HG03039 (cell line): ENCODE measurements at regions not wholly inside any gene's neighbourhood (a gene's known extent, or its start where the extent isn't known, plus 50 kb on each side); places are given as distances from the start of the nearest gene placed in this dataset.
"Not testable (repeated sequence)": the region's sequence is repeated elsewhere in the genome, so short reads cannot be mapped to it uniquely, and the experiment has no call there.

Experiments used
- ATAC-seq: cut with Tn5 transposase; IDR thresholded peaks from one replicate; pipeline ENCODE4 v1.9.1; 2021; ENCODE audit warnings: mild to moderate bottlenecking, moderate library complexity; ENCODE audit not compliant: unreplicated experiment

GRCh38 chr5:4581289-4581688 is 558.8 kb upstream of the ADAMTS16 start:
- ATAC-seq, result no peak

GRCh38 chr5:4584982-4585381 is 555.1 kb upstream of the ADAMTS16 start:
- no peak for ATAC-seq

- no peak for ATAC-seq
Measured at GRCh38 chr5:4613440-4613839, 526.7 kb upstream of the ADAMTS16 start.

GRCh38 chr5:4614088-4614487 is 526.0 kb upstream of the ADAMTS16 start:
- ATAC-seq, result no peak

- not testable (repeated sequence) for ATAC-seq
Measured at GRCh38 chr5:4615369-4615768, 524.8 kb upstream of the ADAMTS16 start.

- no peak for ATAC-seq
Measured at GRCh38 chr5:4625206-4625896, 514.8 kb upstream of the ADAMTS16 start.

GRCh38 chr5:4627131-4627530 is 513.0 kb upstream of the ADAMTS16 start:
- ATAC-seq, result no peak

- no peak for ATAC-seq
Measured at GRCh38 chr5:4627929-4628328, 512.2 kb upstream of the ADAMTS16 start.

GRCh38 chr5:4628645-4629385 is 511.3 kb upstream of the ADAMTS16 start:
- ATAC-seq, result no peak

- ATAC-seq, result no peak
Measured at GRCh38 chr5:4630031-4630430, 510.1 kb upstream of the ADAMTS16 start.

GRCh38 chr5:4634342-4634741 is 505.8 kb upstream of the ADAMTS16 start:
- ATAC-seq, result no peak

- no peak for ATAC-seq
Measured at GRCh38 chr5:4636378-4636777, 503.8 kb upstream of the ADAMTS16 start.

- ATAC-seq, result no peak
Measured at GRCh38 chr5:4639946-4640345, 500.2 kb upstream of the ADAMTS16 start.

GRCh38 chr5:4640795-4641194 is 499.3 kb upstream of the ADAMTS16 start:
- no peak for ATAC-seq

- ATAC-seq, result no peak
Measured at GRCh38 chr5:4642525-4642924, 497.6 kb upstream of the ADAMTS16 start.

GRCh38 chr5:4643190-4643589 is 496.9 kb upstream of the ADAMTS16 start:
- no peak for ATAC-seq

- no peak for ATAC-seq
Measured at GRCh38 chr5:4643960-4644359, 496.2 kb upstream of the ADAMTS16 start.

- no peak for ATAC-seq
Measured at GRCh38 chr5:4646715-4647375, 493.3 kb upstream of the ADAMTS16 start.

GRCh38 chr5:4647955-4648354 is 492.2 kb upstream of the ADAMTS16 start:
- ATAC-seq, result no peak

GRCh38 chr5:4651806-4652565 is 488.1 kb upstream of the ADAMTS16 start:
- no peak for ATAC-seq

- ATAC-seq, result no peak
Measured at GRCh38 chr5:4653475-4653874, 486.7 kb upstream of the ADAMTS16 start.
